GM18498 (cell line): ENCODE measurements at regions not wholly inside any gene's neighbourhood (a gene's known extent, or its start where the extent isn't known, plus 50 kb on each side); places are given as distances from the start of the nearest gene placed in this dataset.
A peak's percentile ranks its signal among the peaks of the same experiment; 100 is the strongest.

Experiments
- ATAC-seq: cut with Tn5 transposase; IDR thresholded peaks from one replicate; pipeline ENCODE4 v1.9.1; 2021; ENCODE audit warnings: mild to moderate bottlenecking, moderate library complexity; ENCODE audit not compliant: unreplicated experiment

DNA sequence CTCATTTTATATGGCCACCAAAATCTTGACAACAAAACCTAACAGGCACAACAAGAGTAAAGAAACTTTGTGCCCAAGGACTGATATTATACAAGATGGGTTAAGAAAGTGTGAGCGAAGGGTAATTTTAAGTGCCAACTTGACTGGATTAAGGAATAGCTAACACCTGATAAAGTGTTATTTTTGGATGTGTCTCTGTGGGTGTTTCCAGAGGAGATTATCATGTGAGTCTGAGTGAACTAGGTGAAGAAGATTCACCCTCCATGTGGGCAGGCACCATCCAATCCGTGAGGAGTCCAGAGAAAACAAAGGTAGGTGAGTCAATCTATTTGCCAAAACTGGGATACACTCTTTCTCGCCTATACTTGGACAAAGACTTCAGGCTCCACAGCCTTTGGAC is 461.6 kb downstream of the ETS1 start:
- ATAC-seq: no peak

DNA sequence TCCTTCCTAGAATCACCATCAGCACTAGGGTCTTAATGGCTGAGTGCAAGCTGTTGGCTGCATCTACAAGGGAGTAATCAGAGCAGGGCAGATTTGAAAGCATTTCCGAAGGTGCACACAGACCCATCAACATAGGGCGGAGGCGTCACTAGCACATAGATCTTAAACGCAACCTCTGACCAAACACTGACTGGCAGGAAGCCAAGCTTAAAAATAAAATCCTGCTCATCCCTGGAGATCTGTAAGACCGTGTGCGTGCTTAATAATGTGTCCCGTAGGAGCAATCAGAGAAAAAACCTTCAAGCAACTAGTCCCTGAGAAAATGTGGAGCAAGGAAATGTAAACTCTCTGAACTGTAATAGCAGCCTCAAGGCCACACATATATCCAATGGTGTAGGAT is 470.5 kb downstream of the ETS1 start:
- no peak for ATAC-seq

DNA sequence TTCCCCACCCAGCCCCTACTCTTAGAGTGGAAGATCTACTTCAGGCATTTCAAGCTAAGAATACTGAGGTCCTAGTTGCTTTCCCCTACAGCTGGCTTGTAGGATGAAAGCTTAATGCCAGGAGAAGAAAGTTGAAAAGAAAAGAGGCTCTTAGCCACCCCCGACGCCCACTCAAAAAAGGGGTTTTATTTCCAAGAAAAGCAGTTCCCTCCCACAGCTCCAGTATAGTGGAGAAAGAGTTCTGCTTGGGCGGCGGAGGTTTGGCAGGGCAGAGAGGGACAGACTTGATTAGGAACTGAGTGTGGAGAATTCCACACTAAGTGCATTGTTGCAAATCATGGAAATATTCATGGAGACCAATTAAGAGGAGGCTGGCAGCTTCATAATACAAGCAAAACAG is 470.9 kb downstream of the ETS1 start:
- ATAC-seq: no peak

DNA sequence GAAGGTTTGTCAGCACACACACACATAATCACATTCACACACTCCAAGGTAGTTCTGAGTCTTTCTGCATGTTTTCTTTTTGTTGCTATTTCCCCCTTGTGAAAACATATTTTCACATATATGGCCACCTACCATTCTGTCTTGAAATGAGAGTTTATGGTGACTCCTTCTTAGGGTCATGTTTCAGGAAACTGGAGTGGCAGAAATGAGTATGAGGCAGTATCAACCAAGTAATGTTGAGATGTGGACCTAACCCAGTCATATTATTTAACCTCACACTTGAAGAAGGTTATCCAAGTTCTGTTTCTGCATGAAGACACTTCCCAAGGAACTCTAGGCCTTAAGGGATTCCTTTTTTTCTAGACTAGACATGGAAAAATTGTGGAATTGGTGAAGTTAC is 481.4 kb downstream of the ETS1 start:
- no peak for ATAC-seq

DNA sequence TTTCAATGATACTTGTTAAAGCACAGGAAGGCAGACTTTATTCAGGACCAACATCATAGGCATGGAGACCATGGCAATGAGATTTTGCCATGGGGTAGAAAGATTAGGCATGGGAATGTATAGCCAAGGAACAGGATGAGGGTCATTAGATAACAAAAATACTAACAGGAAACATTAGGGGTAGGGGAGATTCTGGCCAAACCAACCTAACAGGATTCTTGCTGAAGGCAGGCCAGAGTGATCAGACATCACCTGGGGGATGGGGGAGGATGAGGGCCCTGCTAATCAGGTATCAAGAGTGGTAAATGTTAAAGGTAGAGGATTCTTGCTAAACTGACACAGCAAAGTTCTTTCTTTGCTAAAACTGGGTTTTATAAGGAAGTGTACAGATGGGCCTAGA is 481.8 kb downstream of the ETS1 start:
- no peak for ATAC-seq

DNA sequence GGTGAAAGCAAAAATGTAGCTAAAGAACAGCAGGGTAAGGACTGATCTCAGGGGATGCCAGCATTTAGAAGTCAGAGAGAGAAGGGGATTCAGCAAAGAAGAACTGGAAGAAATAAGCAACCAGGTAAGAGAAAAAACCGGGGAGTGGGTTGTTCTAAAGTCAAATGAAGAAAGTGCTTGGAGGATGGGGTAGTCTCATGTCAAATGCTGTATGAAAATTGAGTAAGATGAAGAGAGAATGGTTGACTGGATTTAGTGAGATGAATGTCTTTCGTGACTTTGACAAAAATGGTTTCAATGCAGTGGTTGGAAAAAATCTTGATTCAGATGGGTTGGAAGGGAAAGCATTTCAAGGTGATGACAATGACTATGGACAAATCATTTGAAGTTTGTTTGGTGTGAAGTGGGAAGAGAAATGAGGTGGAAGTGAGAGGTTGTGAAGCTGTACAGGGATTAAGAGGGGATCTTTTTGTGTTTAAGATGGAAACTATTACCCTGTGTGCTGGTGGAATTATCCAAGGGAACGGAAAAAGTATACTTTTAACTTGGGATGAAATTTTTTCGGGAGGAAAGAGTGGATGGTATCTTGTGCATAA is 484.0 kb downstream of the ETS1 start:
- no peak for ATAC-seq

DNA sequence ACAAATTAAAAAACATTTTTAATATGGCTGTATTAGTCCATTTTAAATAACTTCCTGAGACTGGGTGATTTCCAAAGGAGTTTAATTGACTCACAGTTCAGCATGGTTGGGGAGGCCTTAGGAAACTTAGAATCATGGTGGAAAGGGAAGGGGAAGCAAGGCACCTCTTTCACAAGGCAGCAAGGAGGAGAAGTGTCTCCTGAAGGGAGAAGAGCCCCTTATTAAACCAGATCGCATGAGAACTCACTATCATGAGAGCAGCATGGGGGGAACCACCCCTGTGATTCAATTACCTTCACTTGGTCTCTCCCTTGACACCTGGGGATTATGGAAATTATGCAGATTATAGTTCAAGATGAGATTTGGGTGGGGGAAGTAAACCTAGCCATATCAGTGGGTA is 488.6 kb downstream of the ETS1 start:
- ATAC-seq: no peak

DNA sequence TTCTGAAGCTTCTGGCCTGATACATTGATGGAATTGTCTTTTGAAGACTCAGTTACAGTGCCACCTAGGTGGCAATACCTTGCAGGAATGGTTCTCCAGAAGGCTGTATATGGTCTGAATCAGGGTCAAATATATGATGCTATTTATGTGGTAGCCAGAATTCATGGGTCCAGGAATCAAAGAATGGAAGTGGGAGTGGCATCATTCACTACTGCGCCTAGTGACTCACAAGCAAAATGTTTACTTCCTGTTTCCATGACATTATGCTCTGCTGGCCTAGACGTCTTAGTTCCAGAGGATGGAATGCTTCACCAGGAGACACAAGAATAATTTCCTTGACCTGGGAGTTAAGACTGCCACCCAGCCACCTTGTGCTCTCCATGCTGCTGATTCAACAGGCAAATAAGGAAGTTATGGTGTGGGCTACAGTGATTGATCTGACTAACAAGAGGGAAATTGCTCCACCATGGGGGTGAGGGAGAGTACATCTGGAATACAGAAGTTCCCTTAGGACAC is 491.8 kb downstream of the ETS1 start:
- ATAC-seq: no peak

DNA sequence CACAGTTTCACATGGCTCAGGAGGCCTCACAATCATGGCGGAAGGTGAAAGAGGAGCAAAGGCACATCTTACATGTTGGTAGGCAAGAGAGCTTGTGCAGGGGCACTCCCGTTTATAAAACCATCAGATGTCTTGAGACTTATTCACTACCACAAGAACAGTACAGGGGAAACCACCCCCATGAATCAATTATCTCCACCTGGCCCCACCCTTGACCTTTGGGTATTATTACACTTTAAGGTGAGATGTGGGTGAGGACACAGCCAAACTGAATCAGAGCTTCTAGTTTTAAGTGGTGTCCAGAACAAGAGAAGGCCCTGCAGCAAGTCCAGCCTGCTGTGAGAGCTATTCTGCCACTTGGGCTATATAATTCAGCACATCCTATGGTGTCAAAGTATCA is 493.7 kb downstream of the ETS1 start:
- ATAC-seq: no peak

DNA sequence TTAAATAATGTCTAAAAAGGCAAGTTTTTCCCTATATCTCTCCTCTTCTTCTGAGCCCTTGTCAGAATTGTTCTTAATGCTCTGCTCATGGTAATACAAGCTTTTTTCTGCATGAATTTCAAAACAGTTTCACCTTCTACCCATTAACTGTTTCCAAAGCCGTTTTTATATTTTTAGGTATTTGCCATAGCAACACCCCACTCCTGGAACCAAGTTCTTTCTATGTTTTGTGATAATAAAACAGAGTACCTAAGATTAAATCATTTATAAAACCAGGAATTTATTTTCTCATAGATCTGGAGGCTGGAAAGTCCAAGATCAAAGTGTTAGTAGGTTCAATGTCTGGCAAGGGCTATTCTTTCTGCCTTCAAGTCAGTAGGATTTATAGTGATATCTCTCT is 497.4 kb downstream of the ETS1 start:
- ATAC-seq: no peak

DNA sequence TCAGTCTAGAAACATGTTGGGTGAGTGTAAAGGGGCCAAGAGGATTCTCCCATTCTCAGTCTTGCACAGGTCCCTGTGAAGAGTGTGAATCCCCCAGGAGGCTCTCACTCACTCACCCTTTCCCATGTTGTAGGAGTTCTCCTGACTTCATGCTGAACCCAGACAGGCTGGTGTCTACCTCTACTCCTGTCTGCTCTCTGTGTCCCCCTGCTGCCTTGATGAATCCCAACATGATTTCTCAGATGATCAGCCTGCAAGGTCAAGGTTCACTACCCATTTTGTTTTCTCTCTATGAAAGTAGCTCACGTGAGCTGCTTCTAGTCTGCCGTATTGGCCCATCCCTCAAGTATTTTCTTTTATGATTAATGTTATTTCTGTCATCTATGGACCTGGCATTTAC is 500.6 kb downstream of the ETS1 start:
- ATAC-seq: no peak

DNA sequence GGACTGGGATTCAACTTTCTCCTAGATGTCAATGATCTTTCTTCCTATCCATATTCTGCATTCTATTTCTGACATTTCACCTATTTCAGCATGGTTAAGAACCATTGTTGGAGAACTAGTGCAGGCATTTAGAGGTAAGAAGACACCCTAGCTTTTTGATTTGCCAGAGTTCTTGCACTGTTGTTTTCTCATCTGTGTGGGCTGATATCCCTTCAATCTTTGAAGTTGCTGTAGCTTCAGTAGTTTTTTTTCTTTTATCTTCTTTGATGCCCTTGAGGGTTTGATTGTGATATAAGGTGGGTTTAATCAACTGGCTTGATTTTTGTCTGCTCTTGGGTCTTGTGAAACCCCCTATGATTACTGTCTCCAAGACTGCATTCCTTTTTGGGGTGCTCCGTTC is 502.1 kb downstream of the ETS1 start:
- ATAC-seq: no peak

DNA sequence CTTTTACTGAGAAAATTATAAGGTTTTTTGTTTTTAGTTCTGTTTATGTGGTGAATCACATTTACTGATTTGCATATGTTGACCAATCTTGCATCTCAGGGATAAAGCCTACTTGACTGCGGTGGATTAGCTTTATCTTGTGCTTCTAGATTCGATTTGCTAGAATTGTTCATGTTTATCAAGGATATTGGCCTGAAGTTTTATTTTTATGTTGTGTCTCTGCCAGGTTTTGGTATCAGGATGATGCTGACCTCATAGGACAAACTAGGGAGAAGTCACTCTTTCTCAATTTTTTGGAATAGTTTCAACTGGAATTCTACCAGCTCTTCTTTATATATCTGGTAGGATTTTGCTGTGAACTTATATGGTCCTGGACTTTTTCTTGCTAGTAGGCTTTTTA is 504.8 kb downstream of the ETS1 start:
- ATAC-seq: no peak

DNA sequence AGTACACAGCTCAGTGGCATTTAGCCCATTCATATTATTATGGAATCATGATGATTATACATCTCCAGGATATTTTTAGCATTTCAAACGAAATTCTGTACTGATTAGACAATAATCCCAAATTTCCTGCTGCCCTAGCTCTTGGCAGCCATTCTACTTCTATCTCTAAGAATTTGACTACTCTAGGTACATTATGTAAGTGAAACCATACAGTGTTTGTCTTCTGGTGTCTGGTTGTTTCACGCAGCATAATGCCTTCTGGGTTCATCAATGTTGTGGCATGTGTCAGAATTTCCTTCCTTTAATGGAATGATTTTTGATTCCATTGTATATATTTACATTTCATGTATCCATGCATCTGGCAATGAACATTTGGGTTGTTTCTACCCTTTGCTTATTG is 517.7 kb downstream of the ETS1 start:
- no peak for ATAC-seq

DNA sequence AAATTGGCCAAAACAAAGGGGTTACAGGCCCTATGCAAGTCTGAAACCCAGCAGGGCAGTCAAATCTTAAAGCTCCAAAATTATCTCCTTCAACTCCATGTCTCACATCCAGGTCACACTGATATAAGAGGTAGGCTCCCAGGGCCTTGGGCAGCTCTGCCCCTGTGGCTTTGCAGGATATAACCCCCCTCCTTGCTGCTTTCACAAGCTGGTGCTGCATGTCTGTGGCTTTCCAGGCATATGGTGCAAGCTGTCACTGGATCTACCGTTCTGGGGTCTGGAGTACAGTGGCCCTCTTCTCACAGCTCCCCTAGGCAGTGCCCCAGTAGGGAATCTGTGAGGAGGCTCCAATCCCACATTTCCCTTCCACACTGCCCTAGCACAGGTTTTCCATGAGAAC is 519.6 kb downstream of the ETS1 start:
- no peak for ATAC-seq

DNA sequence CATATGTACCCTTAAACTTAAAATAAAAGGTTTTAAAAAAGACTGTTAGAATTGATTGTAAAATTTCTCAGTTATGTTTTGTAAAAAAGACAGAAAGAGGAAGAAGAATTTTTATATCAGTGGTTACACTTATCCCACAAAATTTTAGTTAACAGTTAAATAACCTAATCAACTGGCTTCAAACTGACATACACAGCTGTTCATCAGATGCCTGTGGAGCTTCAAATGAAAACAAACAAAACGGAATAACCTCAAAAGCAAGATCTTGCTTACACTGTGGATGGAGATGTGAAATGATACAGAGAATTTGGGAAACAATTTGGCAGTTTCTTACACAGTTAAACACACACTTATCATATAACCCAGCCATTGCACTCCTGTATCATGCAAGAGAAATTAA is 521.0 kb downstream of the ETS1 start:
- no peak for ATAC-seq

DNA sequence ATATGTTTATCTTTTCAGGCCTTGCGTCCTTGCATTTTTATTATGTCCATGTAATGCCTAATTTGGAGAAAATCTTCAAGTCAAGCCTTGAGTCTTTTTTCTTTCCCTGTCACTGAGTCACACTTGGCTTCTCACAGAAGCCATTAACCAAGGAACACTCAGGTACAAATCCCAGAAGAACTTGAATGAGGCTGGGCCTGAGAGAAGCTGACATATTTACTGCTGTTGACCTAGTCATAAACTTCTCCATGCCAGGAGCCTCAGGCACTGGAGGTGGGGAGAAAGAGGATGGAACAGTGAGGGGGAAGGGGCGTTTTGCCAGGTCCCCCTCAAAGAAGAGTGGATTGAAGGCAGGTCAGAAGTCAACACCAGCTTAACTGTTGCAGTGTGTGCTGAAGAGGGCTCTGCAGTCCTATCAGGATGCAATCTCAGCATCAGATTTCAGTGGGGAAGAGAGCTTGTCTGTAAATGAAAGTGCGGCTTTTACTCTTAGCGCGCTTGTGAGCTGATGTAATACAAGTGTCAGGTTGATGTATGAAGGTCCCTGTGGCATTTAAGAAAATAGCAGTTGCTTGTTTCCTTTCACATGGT is 526.0 kb downstream of the ETS1 start:
- no peak for ATAC-seq

DNA sequence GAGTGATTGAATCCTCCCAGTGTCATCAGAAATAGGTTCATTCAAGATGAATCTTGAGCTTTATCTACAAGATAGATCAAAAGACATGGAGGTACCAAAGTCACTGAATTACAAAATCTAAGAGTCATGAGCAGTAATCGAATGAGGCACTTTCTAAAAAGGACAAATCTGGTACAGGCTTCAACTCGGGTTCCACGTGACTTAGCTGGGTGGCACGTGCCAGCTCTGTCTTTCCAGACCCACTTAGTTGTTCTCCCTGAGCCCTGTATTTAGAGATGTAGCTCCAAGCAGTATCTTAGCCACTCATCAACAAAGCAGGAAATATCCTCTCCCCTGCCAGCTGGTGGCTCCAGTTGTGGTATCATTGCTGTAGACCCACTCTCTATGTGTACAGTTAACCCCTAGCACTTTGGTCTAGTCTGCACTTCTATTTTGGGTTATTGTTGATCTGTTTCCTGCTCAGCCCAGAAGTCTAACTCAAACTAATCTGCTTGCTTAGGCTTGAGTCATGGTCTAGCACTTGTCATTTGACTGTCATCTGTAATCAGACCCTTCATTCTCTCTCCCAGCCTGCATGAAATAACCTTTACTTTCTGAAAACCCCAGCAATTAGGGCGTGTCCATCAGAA is 528.7 kb downstream of the ETS1 start:
- no peak for ATAC-seq

DNA sequence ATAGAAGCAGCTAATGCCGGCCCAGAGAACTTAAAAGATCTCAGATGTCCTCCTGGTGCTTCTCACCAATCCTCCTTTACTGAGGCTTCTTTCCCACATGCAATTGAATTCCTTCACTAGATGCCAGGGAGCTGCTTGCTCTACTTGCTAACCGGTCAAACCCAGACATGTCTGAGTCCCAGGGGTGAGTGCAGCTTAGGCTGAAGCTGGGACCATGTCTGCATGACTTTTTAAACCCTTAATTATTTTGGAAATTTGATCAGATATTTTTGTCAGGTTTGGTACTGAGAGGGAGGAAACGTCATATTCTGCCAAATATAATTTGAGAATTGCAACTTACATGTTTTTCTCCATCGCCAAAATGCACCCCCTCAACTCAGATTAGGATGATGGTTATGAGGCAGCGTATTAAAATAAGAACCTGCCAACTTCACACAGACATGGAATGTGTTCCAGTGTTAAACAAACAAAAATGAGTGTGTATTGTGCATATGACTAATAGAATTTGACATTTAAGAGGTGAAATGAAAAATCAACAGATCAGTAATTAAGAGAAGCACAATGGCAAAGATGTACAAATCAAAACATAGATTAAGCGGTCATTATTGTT is 529.5 kb downstream of the ETS1 start:
- ATAC-seq: no peak

DNA sequence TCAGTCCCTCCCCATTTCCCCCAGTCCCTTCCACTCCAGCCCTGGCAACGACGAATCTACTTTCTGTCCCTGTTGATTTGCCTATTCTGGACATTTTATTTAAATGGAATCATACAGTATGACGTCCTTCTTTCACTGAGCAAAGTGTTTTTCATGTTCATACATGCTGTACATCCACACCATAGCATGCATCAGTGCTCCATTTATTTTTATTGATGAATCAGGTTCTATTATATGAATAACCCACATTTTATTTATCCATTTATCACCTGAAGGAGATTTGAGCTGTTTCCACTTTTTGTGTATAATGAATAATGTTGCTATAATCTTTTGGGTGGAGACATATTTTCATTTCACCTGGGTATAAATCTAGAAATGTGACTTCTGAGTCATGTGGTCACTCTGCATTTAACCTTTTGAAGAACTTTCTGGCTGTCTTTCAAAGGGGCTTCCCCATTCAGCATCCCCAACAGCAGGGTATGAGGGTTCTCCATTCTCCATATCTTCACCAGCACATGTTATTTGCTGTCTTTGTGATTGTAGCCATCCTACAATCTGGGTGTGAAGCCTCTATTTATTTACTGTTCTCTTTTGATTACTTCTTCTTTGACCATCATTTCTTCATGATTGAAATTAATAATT is 531.7 kb downstream of the ETS1 start:
- ATAC-seq: no peak

DNA sequence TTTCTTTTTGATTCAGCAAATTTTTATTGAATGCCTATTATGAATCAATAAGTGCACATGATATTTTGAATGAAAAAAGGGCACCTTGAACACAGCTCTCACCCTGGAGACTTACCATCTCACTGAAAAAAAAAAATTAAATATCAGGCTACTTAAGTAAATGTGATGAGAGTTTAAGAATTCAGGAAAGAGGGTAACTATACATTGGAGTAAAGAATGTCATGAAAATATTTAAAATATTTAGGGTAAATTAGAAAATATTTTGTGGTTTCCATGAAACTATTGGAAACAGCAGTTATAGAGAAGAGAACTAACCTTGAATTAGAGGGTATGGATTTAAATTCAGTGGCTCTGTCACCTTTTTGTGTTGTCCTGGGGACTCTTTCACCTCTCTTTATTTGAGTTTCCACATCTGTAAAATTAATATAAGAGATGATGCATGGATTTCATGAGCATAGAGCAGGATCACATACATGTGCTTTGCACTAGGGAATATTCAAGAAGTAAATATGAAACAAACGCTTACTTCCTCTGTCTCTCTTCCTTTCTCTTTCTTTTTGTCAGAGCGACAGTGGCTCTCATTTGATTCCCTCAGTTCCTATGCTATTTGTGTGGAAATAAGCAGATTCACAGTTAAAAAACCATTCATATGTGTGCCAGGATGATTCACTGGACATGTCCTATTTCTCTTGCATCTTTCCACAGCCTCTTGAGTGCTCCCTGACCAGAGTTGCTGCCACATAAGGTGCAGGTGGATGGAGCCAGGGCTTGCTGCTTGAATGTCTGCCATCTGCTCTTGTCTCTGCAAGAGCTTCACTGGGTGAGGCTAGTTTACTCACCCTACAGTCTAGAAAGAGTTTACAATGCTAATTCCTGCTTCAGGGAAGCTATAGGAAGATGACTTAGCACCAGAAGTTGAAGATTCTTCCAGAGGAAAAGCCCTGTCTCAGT is 533.1 kb downstream of the ETS1 start:
- peak; percentile 79 for ATAC-seq
